ENCODE measurements at regions not wholly inside any gene's neighbourhood (a gene's known extent, or its start where the extent isn't known, plus 50 kb on each side); places are given as distances from the start of the nearest gene placed in this dataset.

- no peaks in the 10 kb centered on the region for H3K27me3 ChIP-seq (ENCODE audit: control insufficient read depth in 3 of 3, insufficient read depth in 3 of 3, low read length in 2 of 3)
- no peak for TF ChIP-seq CTCF (IDR thresholded peaks at IDR 0.05; ENCODE audit: control extremely low read depth, extremely low read depth)
- H3K36me3 ChIP-seq (ENCODE audit: control insufficient read depth in 4 of 4, insufficient read depth in 4 of 4, low read length in 4 of 4): no peaks in the 10 kb centered on the region
- DNase-seq: no peak
- H3K9me3 ChIP-seq (ENCODE audit: control insufficient read depth in 4 of 4, insufficient read depth in 3 of 4, low read length in 3 of 4): peaks cover 0 to 4% (median 0%) of the 10 kb centered on the region in 4 donors
- no peak overlapping the region for H3K9ac ChIP-seq (ENCODE audit: insufficient read depth in 1 of 2, low read length in 2 of 2)
- H3K4me3 ChIP-seq: no peak overlapping the region
- no peak for ATAC-seq (ENCODE audit: insufficient read depth, low FRiP score)
- no peak overlapping the region for H3K27ac ChIP-seq (ENCODE audit: low read depth in 1 of 2, low read length in 1 of 2)
- peaks cover 0 to 16% (median 6%) of the 10 kb centered on the region in 5 donors for H3K4me1 ChIP-seq (ENCODE audit: control insufficient read depth in 5 of 5, insufficient read depth in 5 of 5, low read length in 5 of 5)
- 86 to 94% methylated on average over 13 of the region's 13 CpGs for WGBS, 2 donors
Observed at GRCh38 chr10:128864554-128865295, 602.3 kb upstream of the MGMT start.

- peaks cover 0 to 4% (median 0%) of the 10 kb centered on the region in 4 donors for H3K9me3 ChIP-seq (ENCODE audit: control insufficient read depth in 4 of 4, insufficient read depth in 3 of 4, low read length in 3 of 4)
- peaks cover 0 to 17% (median 6%) of the 10 kb centered on the region in 5 donors for H3K4me1 ChIP-seq (ENCODE audit: control insufficient read depth in 5 of 5, insufficient read depth in 5 of 5, low read length in 5 of 5)
- H3K27me3 ChIP-seq (ENCODE audit: control insufficient read depth in 3 of 3, insufficient read depth in 3 of 3, low read length in 2 of 3): no peaks in the 10 kb centered on the region
- no peaks in the 10 kb centered on the region for H3K36me3 ChIP-seq (ENCODE audit: control insufficient read depth in 4 of 4, insufficient read depth in 4 of 4, low read length in 4 of 4)
- TF ChIP-seq CTCF (IDR thresholded peaks at IDR 0.05; ENCODE audit: control extremely low read depth, extremely low read depth): no peak
- 76 to 78% methylated on average over 14 of the region's 14 CpGs for WGBS, 2 donors
- DNase-seq (peak in 1 of 3 donors; percentile 59), ATAC-seq (ENCODE audit: insufficient read depth, low FRiP score) (no peak)
- H3K9ac ChIP-seq (ENCODE audit: insufficient read depth in 1 of 2, low read length in 2 of 2): no peak overlapping the region
- no peak overlapping the region for H3K4me3 ChIP-seq
- no peak overlapping the region for H3K27ac ChIP-seq (ENCODE audit: low read depth in 1 of 2, low read length in 1 of 2)
Observed at GRCh38 chr10:128865436-128866195, 601.4 kb upstream of the MGMT start.

GRCh38 chr10:128866551-128866950 lies 600.5 kb upstream of the MGMT start:
- Histone ChIP-seq H3K9ac (ENCODE audit: insufficient read depth in 1 of 2, low read length in 2 of 2) (no peak overlapping the region), H3K36me3 (ENCODE audit: control insufficient read depth in 4 of 4, insufficient read depth in 4 of 4, low read length in 4 of 4) (no peaks in the 10 kb centered on the region), H3K4me3 (no peak overlapping the region), H3K27me3 (ENCODE audit: control insufficient read depth in 3 of 3, insufficient read depth in 3 of 3, low read length in 2 of 3) (no peaks in the 10 kb centered on the region), H3K27ac (ENCODE audit: low read depth in 1 of 2, low read length in 1 of 2) (no peak overlapping the region), H3K9me3 (ENCODE audit: control insufficient read depth in 4 of 4, insufficient read depth in 3 of 4, low read length in 3 of 4) (peaks cover 0 to 3% (median 0%) of the 10 kb centered on the region in 4 donors), H3K4me1 (ENCODE audit: control insufficient read depth in 5 of 5, insufficient read depth in 5 of 5, low read length in 5 of 5) (peaks cover 0 to 17% (median 6%) of the 10 kb centered on the region in 5 donors)
- ATAC-seq (ENCODE audit: insufficient read depth, low FRiP score) (no peak), DNase-seq (no peak)
- TF ChIP-seq CTCF (IDR thresholded peaks at IDR 0.05; ENCODE audit: control extremely low read depth, extremely low read depth): no peak
- WGBS, 2 donors: 86 to 88% methylated on average over 5 of the region's 5 CpGs

Measured in lung (tissue), 11 donors.